Stimulated activated CD4-positive, alpha-beta T cell treated with anti-CD3 and anti-CD28 coated beads, Interleukin-15, amount 100 ng/mL, for 24 hours (primary cell): ENCODE measurements at regions not wholly inside any gene's neighbourhood (a gene's known extent, or its start where the extent isn't known, plus 50 kb on each side); places are given as distances from the start of the nearest gene placed in this dataset.

Experiments used
- DNase-seq: peaks from one replicate; pipeline ENCODE4 v3.0.0-alpha.2; 2020

GRCh38 chr7:118580743-118581382 lies 356.4 kb downstream of the ANKRD7 start:
- DNase-seq, result no peak

DNA sequence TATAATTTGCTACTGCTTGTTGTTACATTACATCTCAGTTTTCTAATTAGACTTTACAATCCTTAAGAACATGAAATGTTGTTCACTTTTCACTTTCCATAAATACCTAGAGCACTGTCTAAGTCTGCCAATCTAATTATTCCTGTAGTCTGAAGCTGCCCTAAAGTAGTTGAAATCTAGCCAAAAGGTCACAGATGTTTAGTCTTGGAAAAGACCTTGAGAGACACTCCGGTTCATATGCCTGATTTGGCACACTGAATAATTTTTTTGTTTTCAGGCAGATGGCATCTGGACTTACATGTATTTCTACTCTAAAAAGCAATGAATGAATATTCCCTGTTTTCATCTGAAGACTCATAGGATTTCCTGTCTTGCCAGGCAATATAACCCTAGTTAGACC lies 359.1 kb downstream of the ANKRD7 start:
- no peak for DNase-seq

DNA sequence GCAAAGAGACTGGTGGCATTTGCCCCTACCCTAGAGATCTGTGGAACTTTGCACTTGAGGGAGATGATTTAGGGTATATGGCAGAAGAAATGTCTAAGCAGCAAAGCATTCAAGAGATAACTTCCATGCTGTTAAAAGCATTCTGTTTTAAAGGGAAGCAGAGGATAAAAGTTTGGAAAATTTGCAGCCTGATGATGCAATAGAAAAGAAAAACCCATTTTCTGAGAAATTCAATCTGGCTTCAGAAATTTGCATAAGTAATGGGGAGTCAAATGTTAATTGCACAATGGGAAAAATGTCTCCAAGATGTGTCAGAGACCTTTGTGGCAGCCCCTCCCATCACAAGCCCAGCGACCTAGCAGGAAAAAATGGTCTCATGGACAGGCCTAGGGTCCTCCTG lies 361.7 kb downstream of the ANKRD7 start:
- DNase-seq, result no peak

DNA sequence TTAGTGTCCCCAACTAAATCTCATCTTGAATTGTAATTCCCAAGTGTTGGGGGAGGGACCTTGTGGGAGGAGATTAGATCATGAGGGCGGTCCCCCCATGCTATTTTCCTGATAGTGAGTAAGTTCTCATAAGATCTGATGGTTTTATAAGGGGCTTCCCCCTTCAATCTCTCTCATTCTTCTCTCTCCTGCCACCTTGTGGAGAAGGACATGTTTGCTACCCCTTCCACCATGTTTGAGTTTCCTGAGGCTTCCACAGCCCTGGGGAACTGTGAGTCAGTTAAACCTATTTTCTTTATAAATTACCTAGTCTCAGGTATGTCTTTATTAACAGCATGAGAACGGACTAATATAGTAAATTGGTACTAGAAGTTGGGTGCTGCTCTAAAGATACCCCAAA lies 365.6 kb downstream of the ANKRD7 start:
- DNase-seq, result peak; percentile 13

GRCh38 chr7:118602090-118602489 lies 377.6 kb downstream of the ANKRD7 start:
- no peak for DNase-seq

GRCh38 chr7:118606602-118607001 lies 382.1 kb downstream of the ANKRD7 start:
- DNase-seq, result no peak

GRCh38 chr7:118609207-118609606 lies 384.7 kb downstream of the ANKRD7 start:
- no peak for DNase-seq

GRCh38 chr7:118615681-118616080 lies 391.2 kb downstream of the ANKRD7 start:
- DNase-seq, result no peak

DNA sequence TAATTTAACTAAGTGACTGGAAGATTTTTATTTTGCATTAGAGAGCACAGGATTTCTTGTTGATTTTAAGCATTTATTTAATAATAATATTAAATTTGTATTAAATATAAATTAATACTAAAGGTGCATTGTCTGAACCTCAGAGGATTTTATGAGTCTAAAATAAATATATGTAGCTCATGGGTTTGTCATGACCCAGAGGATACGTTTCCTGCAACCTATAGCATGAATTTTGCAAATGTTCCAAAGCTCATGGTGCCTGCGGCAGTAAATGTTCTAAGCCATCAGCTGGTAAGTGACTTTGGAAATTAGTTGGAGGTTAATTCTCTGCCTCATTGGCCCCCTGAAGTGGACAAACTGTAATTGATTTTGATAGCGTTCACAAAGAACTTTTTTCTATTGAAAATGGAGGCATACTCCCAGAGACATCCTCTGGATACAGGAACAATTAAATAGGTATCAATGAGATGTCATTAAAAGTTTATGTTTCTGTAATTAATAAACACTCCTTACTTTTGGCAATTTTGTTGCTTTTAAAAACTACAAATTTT lies 397.4 kb downstream of the ANKRD7 start:
- DNase-seq, result no peak

GRCh38 chr7:118626739-118627138 lies 402.2 kb downstream of the ANKRD7 start:
- no peak for DNase-seq

GRCh38 chr7:118627467-118627866 lies 403.0 kb downstream of the ANKRD7 start:
- no peak for DNase-seq

GRCh38 chr7:118629898-118630438 lies 405.5 kb downstream of the ANKRD7 start:
- no peak for DNase-seq

- no peak for DNase-seq
Observed at GRCh38 chr7:118642396-118642795, 417.9 kb downstream of the ANKRD7 start.

GRCh38 chr7:118644346-118644745 lies 419.8 kb downstream of the ANKRD7 start:
- DNase-seq, result no peak

DNA sequence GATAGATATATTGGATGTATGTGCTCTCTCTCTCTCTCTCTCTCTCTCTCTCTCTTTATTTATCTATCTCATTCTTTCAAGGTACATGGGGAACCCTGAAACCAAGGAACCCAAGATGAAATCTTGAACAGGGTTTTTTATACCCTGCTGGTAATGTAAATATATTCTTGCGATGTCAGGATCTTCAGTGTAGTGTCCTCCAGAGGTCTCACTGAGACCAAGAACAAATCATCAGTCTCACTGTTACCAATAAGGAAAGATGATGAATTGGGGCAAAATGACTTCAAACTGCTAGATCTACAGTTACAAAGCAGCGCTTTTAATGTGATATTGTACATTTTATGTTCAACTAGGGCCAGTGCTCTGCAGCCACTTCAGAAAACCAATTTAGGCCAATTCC lies 423.5 kb downstream of the ANKRD7 start:
- no peak for DNase-seq

- no peak for DNase-seq
Observed at GRCh38 chr7:118657391-118658005, 433.0 kb downstream of the ANKRD7 start.

DNA sequence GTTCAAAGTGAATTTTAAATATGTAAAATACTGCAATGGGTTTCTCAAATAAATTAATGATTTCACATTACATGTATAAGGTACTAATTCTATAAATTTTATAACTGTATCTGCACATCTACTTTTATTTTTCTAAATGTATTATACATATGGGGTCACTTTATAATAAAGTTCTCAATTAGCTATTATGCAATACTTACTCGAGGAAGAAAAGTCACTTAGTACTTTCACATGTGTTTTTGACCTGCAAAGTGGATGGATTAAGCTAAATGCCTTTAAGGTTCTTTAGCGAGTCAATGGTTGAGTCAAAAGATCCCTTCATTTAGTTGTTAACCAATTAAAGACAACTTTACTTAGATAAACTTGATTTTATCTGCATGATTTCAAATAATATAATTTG lies 437.8 kb downstream of the ANKRD7 start:
- DNase-seq, result no peak

- DNase-seq, result no peak
Observed at GRCh38 chr7:118664498-118664897, 440.0 kb downstream of the ANKRD7 start.

DNA sequence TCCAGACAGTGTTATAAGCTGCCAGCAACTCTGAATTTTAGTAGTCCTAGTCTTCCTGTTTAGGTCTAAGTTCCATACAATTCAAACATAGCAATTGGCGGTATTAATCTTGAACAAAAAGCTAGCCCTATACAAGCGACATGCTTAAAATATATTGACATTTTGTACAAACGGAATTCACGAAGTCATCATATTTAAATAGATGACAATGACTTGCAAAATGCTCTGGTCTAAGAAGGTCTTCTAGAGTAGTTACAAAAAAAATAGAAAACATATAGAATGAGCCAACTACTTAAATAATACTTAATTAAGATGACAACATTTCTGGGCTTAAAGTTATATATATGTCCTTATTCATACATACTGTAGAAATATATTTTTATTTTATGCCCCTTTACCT lies 446.6 kb downstream of the ANKRD7 start:
- DNase-seq, result no peak

DNA sequence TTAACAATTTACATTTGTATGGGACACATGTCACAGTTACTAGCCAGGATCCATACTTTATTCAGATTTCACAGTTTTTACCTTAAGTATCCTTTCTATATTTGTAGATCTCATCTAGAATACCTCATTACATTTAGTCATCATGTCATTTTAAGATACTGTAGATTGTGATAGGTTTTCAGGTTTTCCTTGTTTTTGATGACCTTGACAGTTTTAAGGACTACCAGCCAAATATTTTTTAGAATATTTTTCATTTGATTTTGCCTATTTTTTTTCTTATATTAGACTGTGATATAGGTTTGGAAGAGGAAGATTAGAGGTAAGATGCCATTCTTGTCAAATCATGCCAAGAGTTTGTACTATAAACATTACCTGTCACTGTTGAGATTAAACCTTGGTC lies 460.3 kb downstream of the ANKRD7 start:
- DNase-seq, result no peak

DNA sequence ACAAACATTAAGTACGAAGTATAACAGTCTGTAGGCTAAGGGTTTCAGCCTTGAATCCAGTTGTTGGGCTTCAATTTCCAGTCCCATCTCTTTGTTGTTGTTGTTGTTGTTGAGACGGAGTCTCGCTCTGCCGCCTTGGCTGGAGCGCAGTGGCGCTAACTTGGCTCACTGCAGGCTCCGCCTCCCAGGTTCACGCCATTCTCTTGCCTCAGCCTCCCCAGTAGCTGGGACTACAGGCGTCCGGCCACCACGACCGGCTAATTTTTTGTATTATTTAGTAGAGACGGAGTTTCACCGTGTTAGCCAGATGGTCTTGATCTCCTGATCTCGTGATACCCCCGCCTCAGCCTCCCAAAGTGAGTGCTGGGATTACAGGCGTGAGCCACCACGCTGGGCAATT lies 464.9 kb downstream of the ANKRD7 start:
- no peak for DNase-seq

DNA sequence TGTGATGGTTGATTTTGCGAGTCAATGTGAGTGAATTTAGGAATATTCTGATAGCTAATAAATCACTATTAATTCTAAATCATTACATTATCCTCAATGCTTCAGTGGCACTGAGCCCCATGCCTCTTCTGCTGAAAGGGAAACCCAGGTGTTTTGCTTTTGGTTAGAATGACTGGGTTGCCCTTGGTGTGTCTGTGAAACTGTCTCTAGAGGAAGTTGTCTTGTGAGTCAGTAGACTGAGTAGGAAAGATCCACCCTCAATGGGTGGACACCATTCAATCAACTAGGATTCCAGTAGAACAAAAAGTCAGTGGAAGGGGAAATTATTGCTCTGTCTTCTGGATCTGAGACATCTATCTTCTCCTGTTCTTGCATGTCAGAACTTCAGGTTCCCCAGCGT lies 472.4 kb downstream of the ANKRD7 start:
- DNase-seq, result no peak

DNA sequence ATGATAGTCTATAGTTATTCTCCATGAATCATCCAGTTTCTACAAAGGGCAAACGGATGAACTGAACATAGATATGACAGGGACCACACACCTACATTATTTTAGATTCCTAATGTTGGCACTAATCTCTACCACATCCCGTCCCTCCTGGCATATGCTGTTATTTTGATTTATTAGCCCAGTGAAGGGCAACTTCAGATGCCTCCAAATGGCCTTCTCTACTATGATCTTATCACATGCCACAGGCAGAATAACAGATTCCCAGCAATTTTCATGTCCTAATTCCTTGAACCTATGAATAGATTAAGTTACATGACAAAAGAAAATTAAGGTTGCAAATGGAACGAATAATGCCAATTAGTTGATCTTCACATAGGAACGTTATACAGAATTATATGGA lies 474.7 kb downstream of the ANKRD7 start:
- DNase-seq, result no peak

DNA sequence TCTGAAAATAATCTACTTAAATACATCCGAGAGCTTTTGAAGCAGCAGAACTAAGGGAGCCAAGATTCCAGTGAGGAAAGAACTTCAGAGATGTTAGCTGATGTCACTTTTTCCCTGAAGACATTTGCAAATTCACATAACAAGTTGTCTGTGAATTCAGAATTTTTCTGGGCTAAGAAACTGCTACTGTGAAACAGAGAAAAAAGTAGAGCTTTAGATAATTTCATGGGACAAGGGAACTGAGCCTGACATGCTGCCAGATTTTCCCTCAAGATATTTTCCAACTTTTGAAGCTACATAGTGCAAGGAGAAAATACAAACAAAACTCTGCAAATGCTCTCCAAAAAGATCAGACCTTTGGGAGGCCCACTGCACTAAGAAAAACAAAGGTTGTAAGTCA lies 484.2 kb downstream of the ANKRD7 start:
- DNase-seq, result no peak

DNA sequence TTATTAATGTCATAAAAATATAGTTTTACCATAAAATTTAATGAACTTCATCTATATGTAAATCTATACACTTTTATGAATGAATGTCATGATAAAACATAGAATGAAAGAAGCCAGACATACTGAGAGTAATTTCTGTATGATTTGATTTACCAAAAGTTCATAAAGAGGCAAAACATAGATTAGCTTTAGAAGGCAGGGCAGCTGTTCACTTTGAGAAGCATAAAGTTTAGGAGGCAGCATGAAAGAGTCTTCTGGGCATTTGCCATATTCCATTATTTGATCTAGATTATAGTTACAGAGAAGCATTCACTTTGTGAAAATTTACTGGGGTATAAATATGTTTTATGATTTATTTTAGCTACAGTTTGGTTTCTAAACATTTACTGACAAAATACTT lies 487.2 kb downstream of the ANKRD7 start:
- DNase-seq, result no peak
